HG02852 (cell line): ENCODE measurements at regions not wholly inside any gene's neighbourhood (a gene's known extent, or its start where the extent isn't known, plus 50 kb on each side); places are given as distances from the start of the nearest gene placed in this dataset.
A peak's percentile ranks its signal among the peaks of the same experiment; 100 is the strongest.
"Not testable (repeated sequence)": the region's sequence is repeated elsewhere in the genome, so short reads cannot be mapped to it uniquely, and the experiment has no call there.

ENCODE experiments used
- ATAC-seq: cut with Tn5 transposase; IDR thresholded peaks from one replicate; pipeline ENCODE4 v1.9.1; 2021; ENCODE audit warnings: mild to moderate bottlenecking, moderate library complexity; ENCODE audit not compliant: unreplicated experiment

- no peak for ATAC-seq
These were observed 509.3 kb upstream of the LRRC7 start for GRCh38 chr1:69058454-69058853.

DNA sequence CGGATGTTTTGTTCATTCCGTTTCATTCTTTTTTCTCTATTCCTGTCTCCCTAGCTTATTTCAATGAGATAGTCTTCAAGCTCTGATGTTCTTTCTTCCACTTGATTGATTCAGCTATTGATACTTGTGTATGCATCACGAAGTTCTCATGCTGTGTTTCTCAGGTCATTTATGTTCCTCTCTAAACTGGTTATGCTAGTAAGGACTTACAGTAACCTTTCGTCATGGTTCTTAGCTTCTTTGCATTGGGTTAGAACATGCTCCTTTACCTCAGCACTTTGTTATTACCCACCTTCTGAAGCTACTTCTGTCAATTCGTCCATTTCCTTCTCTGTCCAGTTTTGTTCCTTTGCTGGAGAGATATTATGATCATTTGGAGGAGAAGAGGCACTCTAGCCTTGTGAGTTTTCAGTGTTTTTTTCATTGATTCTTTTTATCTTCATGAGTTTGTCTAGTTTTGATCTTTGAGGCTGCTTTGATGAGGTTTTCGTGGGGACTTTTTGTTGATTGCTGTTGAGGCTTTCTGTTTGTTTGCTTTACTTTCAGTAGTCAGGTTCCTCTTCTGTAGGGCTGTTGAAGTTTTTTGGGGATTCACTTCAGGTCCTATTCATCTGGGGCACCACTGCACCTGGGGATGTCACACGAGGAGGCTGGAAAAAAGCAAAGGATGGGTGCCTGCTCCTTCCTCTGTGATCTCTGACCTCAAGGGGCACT, 496.9 kb upstream of the LRRC7 start:
- ATAC-seq: peak; percentile 51

GRCh38 chr1:69073176-69073575, 494.5 kb upstream of the LRRC7 start:
- no peak for ATAC-seq

DNA sequence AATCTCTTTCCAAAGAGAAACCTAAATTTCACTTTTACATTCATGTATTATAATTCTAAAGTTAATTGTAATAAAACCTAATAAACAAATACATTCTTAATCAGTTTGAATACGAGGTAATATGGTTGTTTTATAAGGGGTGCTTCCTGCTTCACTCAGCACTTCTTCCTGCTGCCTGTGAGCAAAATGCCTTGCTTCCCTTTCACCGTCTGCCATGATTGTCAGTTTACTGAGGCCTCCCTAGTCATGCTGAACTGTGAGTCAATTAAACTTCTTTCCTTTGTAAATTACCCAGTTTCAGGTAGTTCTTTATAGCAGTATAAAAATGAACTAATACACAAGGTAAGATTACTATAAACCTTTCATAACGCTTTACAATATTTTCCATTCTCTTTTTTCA, 491.1 kb upstream of the LRRC7 start:
- no peak for ATAC-seq

DNA sequence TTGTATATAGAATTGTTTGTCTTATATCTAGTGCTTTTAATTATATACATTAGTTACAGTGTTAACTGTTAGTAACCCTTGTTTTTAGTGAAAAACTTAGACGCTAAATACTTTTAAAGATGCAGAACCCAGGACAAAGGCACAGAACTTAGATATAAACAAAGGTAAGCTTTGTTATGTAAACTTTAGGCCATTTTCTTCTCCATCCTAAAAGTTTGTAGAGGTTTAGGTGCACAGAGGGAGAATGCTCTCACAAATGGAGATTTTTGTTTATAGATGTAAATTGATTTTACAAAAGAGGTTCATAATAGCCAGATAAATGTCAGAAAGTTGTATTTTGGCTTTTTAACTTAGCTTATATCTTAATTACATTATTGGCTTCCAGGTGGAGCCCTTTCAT, 490.5 kb upstream of the LRRC7 start:
- no peak for ATAC-seq

GRCh38 chr1:69077633-69078032, 490.1 kb upstream of the LRRC7 start:
- ATAC-seq: no peak

GRCh38 chr1:69081668-69082067, 486.1 kb upstream of the LRRC7 start:
- no peak for ATAC-seq

GRCh38 chr1:69082312-69082711, 485.4 kb upstream of the LRRC7 start:
- no peak for ATAC-seq

- ATAC-seq: no peak
These were observed 481.6 kb upstream of the LRRC7 start for GRCh38 chr1:69086148-69086547.

DNA sequence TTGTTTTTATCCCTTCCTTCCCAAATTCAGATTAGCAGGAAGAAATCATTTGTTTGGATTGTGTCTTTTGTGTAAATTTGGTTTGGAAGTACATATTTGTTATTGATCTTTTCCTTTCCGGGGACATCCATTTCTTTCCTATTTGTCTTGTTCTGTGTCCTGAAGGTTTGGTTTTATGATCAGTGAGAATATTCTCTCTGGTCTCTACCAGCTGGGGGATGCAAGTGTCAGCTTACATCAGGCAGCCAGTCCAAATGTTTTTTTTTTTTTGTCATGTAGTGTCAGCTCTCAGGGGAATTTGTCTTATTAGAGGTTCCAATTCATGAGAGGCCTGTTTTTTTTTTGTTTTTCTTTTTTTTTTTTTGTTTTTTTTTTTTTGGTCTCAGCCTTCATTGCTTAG, 479.2 kb upstream of the LRRC7 start:
- no peak for ATAC-seq

DNA sequence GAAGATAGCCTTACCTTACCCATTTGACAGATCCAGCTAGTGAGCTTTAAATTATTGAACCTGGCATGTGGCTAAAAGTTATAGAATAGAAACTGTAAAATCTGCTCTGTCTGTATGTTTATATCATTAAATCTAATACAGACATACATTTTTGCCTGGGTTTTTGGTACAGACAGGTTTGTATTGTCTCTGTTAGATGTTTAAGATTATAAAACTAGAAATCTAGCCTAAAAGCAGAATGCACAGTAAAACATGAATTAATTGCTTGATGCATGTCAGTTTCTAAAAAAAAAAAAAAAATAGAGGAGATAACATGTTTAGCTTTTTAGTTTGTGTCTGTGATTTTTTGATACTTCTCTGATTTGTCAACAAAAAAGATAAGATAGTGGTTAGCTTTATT, 477.6 kb upstream of the LRRC7 start:
- ATAC-seq: no peak

- no peak for ATAC-seq
These were observed 477.0 kb upstream of the LRRC7 start for GRCh38 chr1:69090752-69091151.

- ATAC-seq: not testable (repeated sequence)
These were observed 465.7 kb upstream of the LRRC7 start for GRCh38 chr1:69102058-69102457.

DNA sequence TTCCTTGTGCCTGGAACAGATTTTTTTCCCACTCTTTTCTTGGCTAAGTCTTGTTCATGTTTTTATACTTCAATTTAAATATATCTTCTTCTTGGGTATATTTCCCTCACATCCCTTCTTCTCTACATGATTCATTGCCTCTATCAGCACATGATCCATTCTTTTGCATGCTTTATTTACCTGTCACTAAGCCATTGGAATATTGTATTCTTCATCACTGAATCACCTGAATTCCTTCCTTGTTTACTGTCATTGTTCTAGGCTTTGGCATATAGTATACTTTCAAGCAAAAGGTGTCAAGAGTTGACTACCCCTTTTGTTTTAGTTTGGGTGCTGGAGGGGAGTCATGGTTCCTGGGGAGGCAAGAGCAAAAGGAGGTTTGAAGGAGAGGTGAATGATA, 464.5 kb upstream of the LRRC7 start:
- ATAC-seq: no peak

GRCh38 chr1:69103705-69104385, 463.9 kb upstream of the LRRC7 start:
- no peak for ATAC-seq

DNA sequence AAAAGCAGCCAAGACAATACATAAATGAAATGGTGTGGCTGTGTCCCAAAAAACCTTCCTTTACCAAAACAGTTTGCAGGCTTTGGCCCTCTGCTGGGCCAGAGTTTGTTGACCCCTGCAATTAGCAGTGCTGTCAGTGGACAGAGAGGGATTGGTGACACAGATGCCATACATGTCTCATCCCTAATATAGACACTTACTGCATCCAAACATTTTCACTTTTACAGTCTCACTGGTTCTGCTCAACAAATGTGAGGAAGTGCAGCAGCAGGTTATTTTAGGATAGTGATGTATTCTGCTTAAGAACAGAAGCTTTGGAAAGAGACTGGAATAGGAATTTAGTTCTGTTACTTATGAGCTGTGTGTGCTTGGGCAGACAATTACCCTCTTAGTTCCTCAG, 462.8 kb upstream of the LRRC7 start:
- no peak for ATAC-seq

DNA sequence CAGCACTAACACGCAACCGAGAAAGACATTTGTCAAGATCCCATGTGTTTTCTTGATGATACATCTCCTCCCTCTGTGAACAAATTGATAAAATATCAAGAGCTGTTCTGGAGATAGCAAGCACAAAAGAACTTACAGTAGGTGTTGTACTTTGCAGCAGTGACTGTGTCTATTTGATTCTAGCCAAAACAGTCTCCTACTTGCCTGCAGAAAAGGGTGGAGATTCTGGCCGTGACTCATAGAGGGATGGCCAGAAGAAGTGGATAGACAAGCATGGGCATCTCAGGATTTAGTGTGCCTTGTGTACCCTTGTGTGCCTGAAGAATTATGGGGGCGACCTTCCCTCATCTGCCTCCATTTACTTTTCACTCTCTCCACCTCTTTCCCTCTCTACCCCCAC, 458.4 kb upstream of the LRRC7 start:
- ATAC-seq: no peak

DNA sequence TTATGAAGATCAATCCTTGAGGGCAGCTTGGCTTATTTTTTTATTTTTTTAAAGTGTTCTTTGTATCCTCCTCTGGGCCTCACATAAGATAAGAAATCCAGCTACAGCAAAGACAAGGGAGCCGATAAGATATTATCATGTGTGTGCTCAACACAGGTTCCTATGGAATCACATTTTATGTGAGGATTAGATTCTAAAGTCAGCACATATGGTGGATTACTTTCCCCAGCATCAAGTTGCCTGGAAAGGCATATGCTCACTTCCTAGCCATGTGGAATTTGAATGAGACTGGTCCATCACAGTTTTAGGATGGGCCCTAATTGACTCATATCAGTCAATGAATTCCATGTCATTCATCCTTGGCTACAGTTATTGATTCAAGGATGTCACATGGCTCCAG, 456.9 kb upstream of the LRRC7 start:
- ATAC-seq: no peak

DNA sequence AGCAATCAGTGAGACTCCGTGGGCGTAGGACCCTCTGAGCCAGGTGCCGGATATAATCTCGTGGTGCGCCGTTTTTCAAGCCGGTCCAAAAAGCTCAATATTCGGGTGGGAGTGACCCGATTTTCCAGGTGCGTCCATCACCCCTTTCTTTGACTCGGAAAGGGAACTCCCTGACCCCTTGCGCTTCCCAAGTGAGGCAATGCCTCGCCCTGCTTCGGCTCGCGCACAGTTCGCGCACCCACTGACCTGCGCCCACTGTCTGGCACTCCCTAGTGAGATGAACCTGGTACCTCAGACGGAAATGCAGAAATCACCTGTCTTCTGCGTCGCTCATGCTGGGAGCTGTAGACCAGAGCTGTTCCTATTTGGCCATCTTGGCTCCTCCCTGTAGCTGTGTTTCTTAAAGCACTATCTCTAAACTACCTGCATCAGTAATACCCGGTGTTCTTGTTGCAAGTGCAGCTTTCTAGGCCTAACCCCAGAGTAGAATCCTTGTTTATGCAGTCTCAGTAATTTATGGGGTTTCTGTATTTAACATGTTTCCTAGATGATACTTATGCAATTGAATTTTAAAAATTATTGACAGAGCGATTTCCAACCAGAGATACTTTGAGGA, 447.5 kb upstream of the LRRC7 start:
- not testable (repeated sequence) for ATAC-seq

DNA sequence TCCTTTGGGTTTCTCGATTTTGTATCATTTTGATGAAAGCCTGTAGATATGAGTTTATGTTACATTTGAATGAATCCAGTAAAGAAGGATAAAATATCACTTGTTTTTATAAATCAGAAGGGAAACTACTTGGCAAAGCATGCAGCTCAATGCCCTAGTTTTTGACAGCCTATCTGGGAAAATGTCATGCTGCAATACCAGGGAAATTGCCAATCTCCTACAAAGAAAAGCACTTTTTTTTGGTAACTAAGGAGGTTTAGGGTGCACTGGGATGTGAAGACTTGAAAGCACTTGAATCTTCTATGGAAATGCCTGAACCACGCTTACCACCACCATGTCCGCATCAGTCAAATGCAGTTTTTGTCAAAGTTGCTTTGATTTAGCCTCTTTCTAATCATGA, 446.9 kb upstream of the LRRC7 start:
- no peak for ATAC-seq

GRCh38 chr1:69121723-69122122, 446.0 kb upstream of the LRRC7 start:
- ATAC-seq: no peak

- no peak for ATAC-seq
These were observed 445.3 kb upstream of the LRRC7 start for GRCh38 chr1:69122373-69122772.
